Keratinocyte (primary cell): ENCODE measurements at regions not wholly inside any gene's neighbourhood (a gene's known extent, or its start where the extent isn't known, plus 50 kb on each side); places are given as distances from the start of the nearest gene placed in this dataset.

Experiments
- DNase-seq: peaks from one replicate; pipeline ENCODE4 v3.0.0-alpha.2; 2011; ENCODE audit warnings: low read depth, missing footprints, low spot score
- FAIRE-seq: peaks from 2 replicates; lab custom pipeline; 2011; peaks lifted over from hg19 to GRCh38; lab: Jason Lieb, UNC
- H2AFZ ChIP-seq: 2 replicates; pipeline ENCODE4 v1.6.0; 2012; ENCODE audit warnings: low read length, control low read depth, inconsistent platforms; ENCODE audit not compliant: control insufficient read depth
- H3K27ac ChIP-seq: 2 replicates; pipeline ENCODE4 v1.5.1; 2011; ENCODE audit warnings: low read length; ENCODE audit not compliant: control insufficient read depth, insufficient read depth
- H3K27me3 ChIP-seq: 3 replicates; pipeline ENCODE4 v1.6.0; 2011; ENCODE audit warnings: low read length; ENCODE audit not compliant: control insufficient read depth, insufficient read depth; ENCODE audit errors: extremely low read depth
- H3K36me3 ChIP-seq, 2 experiments: 2 replicates in 1 of 2; 3 replicates in 1 of 2; pipeline ENCODE4 v1.5.1; 2011; ENCODE audit warnings: low read length in 2 of 2, mild to moderate bottlenecking in 1 of 2; ENCODE audit not compliant: control insufficient read depth in 2 of 2, insufficient read depth in 2 of 2; ENCODE audit errors: extremely low read depth in 1 of 2
- H3K4me1 ChIP-seq: 3 replicates; pipeline ENCODE4 v1.5.1; 2011; ENCODE audit warnings: low read length; ENCODE audit not compliant: control insufficient read depth, insufficient read depth; ENCODE audit errors: extremely low read depth
- H3K4me2 ChIP-seq: 3 replicates; pipeline ENCODE4 v1.6.0; 2011; ENCODE audit warnings: low read depth, low read length; ENCODE audit not compliant: control insufficient read depth, insufficient read depth; ENCODE audit errors: extremely low read depth
- H3K4me3 ChIP-seq, 3 experiments: fragments of 200-600 bp in 1 of 3; sonication (generic) in 1 of 3; 2 replicates in 2 of 3; 3 replicates in 1 of 3; pipeline ENCODE4 v1.5.1; 2011 to 2016; ENCODE audit warnings: low read length in 3 of 3, mild to moderate bottlenecking in 3 of 3, control low read depth in 2 of 3, inconsistent platforms in 1 of 3, low read depth in 1 of 3, mixed read lengths in 1 of 3, mixed run types in 1 of 3, moderate library complexity in 1 of 3; ENCODE audit not compliant: control insufficient read depth in 2 of 3, insufficient read depth in 2 of 3; ENCODE audit errors: extremely low read depth in 1 of 3
- H3K79me2 ChIP-seq: 2 replicates; pipeline ENCODE4 v1.6.0; 2012; ENCODE audit warnings: low read length; ENCODE audit not compliant: control insufficient read depth, insufficient read depth
- H3K9ac ChIP-seq: 3 replicates; pipeline ENCODE4 v1.6.0; 2011; ENCODE audit warnings: low read length; ENCODE audit not compliant: control insufficient read depth, insufficient read depth; ENCODE audit errors: extremely low read depth
- H3K9me1 ChIP-seq: 3 replicates; pipeline ENCODE4 v1.6.0; 2011; ENCODE audit warnings: low read length; ENCODE audit not compliant: control insufficient read depth, insufficient read depth; ENCODE audit errors: extremely low read depth
- H3K9me3 ChIP-seq: 2 replicates; pipeline ENCODE4 v1.5.1; 2012; ENCODE audit warnings: low read depth, low read length; ENCODE audit not compliant: control insufficient read depth
- H4K20me1 ChIP-seq: 3 replicates; pipeline ENCODE4 v1.6.0; 2011; ENCODE audit warnings: low read length; ENCODE audit not compliant: control insufficient read depth, insufficient read depth; ENCODE audit errors: extremely low read depth
- EZH2 ChIP-seq: IDR thresholded peaks from one replicate; pipeline ENCODE4 v1.6.1; 2012; ENCODE audit warnings: inconsistent platforms, mild to moderate bottlenecking, low read length, moderate library complexity
- dilution Hi-C: fragments of 300-500 bp; cut with MboI; formaldehyde crosslinking; loops from one replicate; pipeline ENCODE4 v1.7.0; 2020; ENCODE audit warnings: low sequenced_read_pairs; ENCODE audit not compliant: extremely low pct_ligation_motif_present
- TF ChIP-seq, protein P1 (sequence below), 3 experiments: IDR thresholded peaks in 1 of 3; conservative IDR thresholded peaks in 1 of 3; optimal IDR thresholded peaks in 1 of 3; 2 replicates in 2 of 3; 3 replicates in 1 of 3; pipeline versions ENCODE3 to v1.5.1; 2011; ENCODE audit warnings: low read length in 3 of 3, mild to moderate bottlenecking in 3 of 3, moderate library complexity in 2 of 3, control low read depth in 1 of 3, inconsistent platforms in 1 of 3; ENCODE audit not compliant: insufficient read depth in 2 of 3; ENCODE audit errors: extremely low read depth in 1 of 3

GRCh38 chr3:182244222-182244971 is 532.7 kb downstream of the SOX2 start:
- no peaks in the 10 kb centered on the region for H3K36me3 ChIP-seq
- dilution Hi-C loops, result loop anchor here (25.0 kb wide), 1 partner anchor 507 kb away; no protein-coding TSS in a partner anchor
- H3K79me2 ChIP-seq, result no peaks in the 10 kb centered on the region
- no peak overlapping the region for H3K9ac ChIP-seq
- H3K4me2 ChIP-seq, result no peak overlapping the region
- FAIRE-seq, result no peak
- no peaks in the 10 kb centered on the region for H4K20me1 ChIP-seq
- H3K4me1 ChIP-seq, result no peaks in the 10 kb centered on the region
- no peak overlapping the region for H3K27ac ChIP-seq
- no peaks in the 10 kb centered on the region for H3K9me1 ChIP-seq
- H3K4me3 ChIP-seq, result no peak overlapping the region
- no peak overlapping the region for H2AFZ ChIP-seq
- no peaks in the 10 kb centered on the region for H3K27me3 ChIP-seq
- no peak for DNase-seq
- TF ChIP-seq EZH2, result no peak
- TF ChIP-seq, protein P1, sequence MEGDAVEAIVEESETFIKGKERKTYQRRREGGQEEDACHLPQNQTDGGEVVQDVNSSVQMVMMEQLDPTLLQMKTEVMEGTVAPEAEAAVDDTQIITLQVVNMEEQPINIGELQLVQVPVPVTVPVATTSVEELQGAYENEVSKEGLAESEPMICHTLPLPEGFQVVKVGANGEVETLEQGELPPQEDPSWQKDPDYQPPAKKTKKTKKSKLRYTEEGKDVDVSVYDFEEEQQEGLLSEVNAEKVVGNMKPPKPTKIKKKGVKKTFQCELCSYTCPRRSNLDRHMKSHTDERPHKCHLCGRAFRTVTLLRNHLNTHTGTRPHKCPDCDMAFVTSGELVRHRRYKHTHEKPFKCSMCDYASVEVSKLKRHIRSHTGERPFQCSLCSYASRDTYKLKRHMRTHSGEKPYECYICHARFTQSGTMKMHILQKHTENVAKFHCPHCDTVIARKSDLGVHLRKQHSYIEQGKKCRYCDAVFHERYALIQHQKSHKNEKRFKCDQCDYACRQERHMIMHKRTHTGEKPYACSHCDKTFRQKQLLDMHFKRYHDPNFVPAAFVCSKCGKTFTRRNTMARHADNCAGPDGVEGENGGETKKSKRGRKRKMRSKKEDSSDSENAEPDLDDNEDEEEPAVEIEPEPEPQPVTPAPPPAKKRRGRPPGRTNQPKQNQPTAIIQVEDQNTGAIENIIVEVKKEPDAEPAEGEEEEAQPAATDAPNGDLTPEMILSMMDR (optimal IDR thresholded peaks at IDR 0.05 in 1 of 3, IDR thresholded peaks at IDR 0.05 in 1 of 3, conservative IDR thresholded peaks at IDR 0.05 in 1 of 3; ENCODE audit: extremely low read depth in 1 of 3, insufficient read depth in 2 of 3, low read length in 3 of 3), result no peak
- H3K9me3 ChIP-seq, result no peaks in the 10 kb centered on the region

- no peak overlapping the region for H2AFZ ChIP-seq
- no peaks in the 10 kb centered on the region for H3K9me1 ChIP-seq
- no peaks in the 10 kb centered on the region for H3K79me2 ChIP-seq
- FAIRE-seq, result no peak
- dilution Hi-C loops, result loop anchor here (25.0 kb wide), 1 partner anchor 508 kb away; no protein-coding TSS in a partner anchor
- no peaks in the 10 kb centered on the region for H3K4me1 ChIP-seq
- no peak for DNase-seq
- no peaks in the 10 kb centered on the region for H3K9me3 ChIP-seq
- no peaks in the 10 kb centered on the region for H3K27me3 ChIP-seq
- H4K20me1 ChIP-seq, result no peaks in the 10 kb centered on the region
- H3K9ac ChIP-seq, result no peak overlapping the region
- H3K4me2 ChIP-seq, result no peak overlapping the region
- H3K36me3 ChIP-seq, result no peaks in the 10 kb centered on the region
- no peak overlapping the region for H3K4me3 ChIP-seq
- TF ChIP-seq, protein P1 (optimal IDR thresholded peaks at IDR 0.05 in 1 of 3, IDR thresholded peaks at IDR 0.05 in 1 of 3, conservative IDR thresholded peaks at IDR 0.05 in 1 of 3; ENCODE audit: extremely low read depth in 1 of 3, insufficient read depth in 2 of 3, low read length in 3 of 3), result no peak
- no peak for TF ChIP-seq EZH2
- H3K27ac ChIP-seq, result no peak overlapping the region
These were observed 533.3 kb downstream of the SOX2 start for GRCh38 chr3:182245059-182245458.
